Skeletal muscle cell (primary cell): ENCODE measurements at regions not wholly inside any gene's neighbourhood (a gene's known extent, or its start where the extent isn't known, plus 50 kb on each side); places are given as distances from the start of the nearest gene placed in this dataset.

Experiments
- DNase-seq: peaks from one replicate; pipeline ENCODE4 v3.0.0-alpha.2; 2010; ENCODE audit warnings: low read depth
- H3K4me3 ChIP-seq: 2 replicates; pipeline ENCODE4 v1.5.1; 2011; ENCODE audit warnings: low read depth, mild to moderate bottlenecking, control low read depth, low read length, moderate library complexity

GRCh38 chr3:152089528-152089927, 179.2 kb upstream of the MBNL1 start:
- no peak overlapping the region for H3K4me3 ChIP-seq
- DNase-seq = no peak

- H3K4me3 ChIP-seq = no peak overlapping the region
- no peak for DNase-seq
Measured at GRCh38 chr3:152091725-152092124, 177.0 kb upstream of the MBNL1 start.

GRCh38 chr3:152093901-152094300, 174.8 kb upstream of the MBNL1 start:
- H3K4me3 ChIP-seq = no peak overlapping the region
- DNase-seq = no peak

GRCh38 chr3:152094406-152094805, 174.3 kb upstream of the MBNL1 start:
- no peak for DNase-seq
- H3K4me3 ChIP-seq = no peak overlapping the region

- no peak for DNase-seq
- no peak overlapping the region for H3K4me3 ChIP-seq
Measured at GRCh38 chr3:152095472-152095871, 173.3 kb upstream of the MBNL1 start.

- no peak for DNase-seq
- H3K4me3 ChIP-seq = no peak overlapping the region
Measured at GRCh38 chr3:152096280-152096906, 172.3 kb upstream of the MBNL1 start.

- no peak for DNase-seq
- H3K4me3 ChIP-seq = no peak overlapping the region
Measured at GRCh38 chr3:152097120-152097519, 171.6 kb upstream of the MBNL1 start.

- no peak for DNase-seq
- H3K4me3 ChIP-seq = no peak overlapping the region
Measured at GRCh38 chr3:152097770-152098169, 171.0 kb upstream of the MBNL1 start.

- H3K4me3 ChIP-seq = no peak overlapping the region
- no peak for DNase-seq
Measured at GRCh38 chr3:152100491-152101132, 168.1 kb upstream of the MBNL1 start.

- no peak overlapping the region for H3K4me3 ChIP-seq
- DNase-seq = no peak
Measured at GRCh38 chr3:152102410-152102809, 166.3 kb upstream of the MBNL1 start.

GRCh38 chr3:152103257-152103656, 165.5 kb upstream of the MBNL1 start:
- no peak overlapping the region for H3K4me3 ChIP-seq
- DNase-seq = no peak

- H3K4me3 ChIP-seq = no peak overlapping the region
- no peak for DNase-seq
Measured at GRCh38 chr3:152104847-152105415, 163.8 kb upstream of the MBNL1 start.

GRCh38 chr3:152105446-152105845, 163.3 kb upstream of the MBNL1 start:
- H3K4me3 ChIP-seq = no peak overlapping the region
- no peak for DNase-seq

- H3K4me3 ChIP-seq = no peak overlapping the region
- DNase-seq = no peak
Measured at GRCh38 chr3:152109038-152109437, 159.7 kb upstream of the MBNL1 start.

- H3K4me3 ChIP-seq = no peak overlapping the region
- no peak for DNase-seq
Measured at GRCh38 chr3:152113413-152113812, 155.3 kb upstream of the MBNL1 start.

- DNase-seq = no peak
- H3K4me3 ChIP-seq = no peak overlapping the region
Measured at GRCh38 chr3:152113992-152114651, 154.6 kb upstream of the MBNL1 start.

- DNase-seq = no peak
- no peak overlapping the region for H3K4me3 ChIP-seq
Measured at GRCh38 chr3:152120601-152121269, 148.0 kb upstream of the MBNL1 start.

- H3K4me3 ChIP-seq = no peak overlapping the region
- peak; percentile 67 for DNase-seq
Measured at GRCh38 chr3:152121270-152121636, 147.5 kb upstream of the MBNL1 start.

- H3K4me3 ChIP-seq = no peak overlapping the region
- DNase-seq = no peak
Measured at GRCh38 chr3:152122851-152123250, 145.9 kb upstream of the MBNL1 start.

- no peak for DNase-seq
- H3K4me3 ChIP-seq = no peak overlapping the region
Measured at GRCh38 chr3:152123457-152123856, 145.3 kb upstream of the MBNL1 start.
